ENCODE measurements at regions not wholly inside any gene's neighbourhood (a gene's known extent, or its start where the extent isn't known, plus 50 kb on each side); places are given as distances from the start of the nearest gene placed in this dataset.

- no peak for DNase-seq (ENCODE audit: low spot score)
- intact Hi-C loops (cut with DNase I) = no loop called here
These were observed 115.7 kb upstream of the SMC2 start for GRCh38 chr9:103978396-103978795.

- DNase-seq (ENCODE audit: low spot score) = no peak
- intact Hi-C loops (cut with DNase I) = no loop called here
These were observed 112.2 kb upstream of the SMC2 start for GRCh38 chr9:103981912-103982311.

DNA sequence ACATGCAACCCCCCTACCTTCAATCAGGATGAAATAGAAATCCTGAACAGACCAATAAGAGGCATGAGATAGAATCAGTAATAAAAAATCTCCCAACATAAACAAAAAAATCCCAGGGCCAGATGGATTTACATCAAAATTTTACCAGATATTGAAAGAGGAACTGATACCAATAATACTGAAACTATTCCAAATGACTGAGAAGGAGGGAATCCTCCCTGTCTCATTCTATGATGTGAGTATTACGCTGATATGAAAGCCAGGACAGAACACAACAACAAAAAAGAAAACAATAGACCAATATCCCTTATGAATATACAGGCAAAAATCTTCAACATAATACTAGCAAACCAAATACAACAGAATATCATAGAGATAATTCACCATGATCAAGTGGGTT, 109.0 kb upstream of the SMC2 start:
- intact Hi-C loops (cut with DNase I) = no loop called here
- DNase-seq (ENCODE audit: low spot score) = no peak

GRCh38 chr9:103988821-103989220, 105.3 kb upstream of the SMC2 start:
- intact Hi-C loops (cut with DNase I) = no loop called here
- no peak for DNase-seq (ENCODE audit: low spot score)

DNA sequence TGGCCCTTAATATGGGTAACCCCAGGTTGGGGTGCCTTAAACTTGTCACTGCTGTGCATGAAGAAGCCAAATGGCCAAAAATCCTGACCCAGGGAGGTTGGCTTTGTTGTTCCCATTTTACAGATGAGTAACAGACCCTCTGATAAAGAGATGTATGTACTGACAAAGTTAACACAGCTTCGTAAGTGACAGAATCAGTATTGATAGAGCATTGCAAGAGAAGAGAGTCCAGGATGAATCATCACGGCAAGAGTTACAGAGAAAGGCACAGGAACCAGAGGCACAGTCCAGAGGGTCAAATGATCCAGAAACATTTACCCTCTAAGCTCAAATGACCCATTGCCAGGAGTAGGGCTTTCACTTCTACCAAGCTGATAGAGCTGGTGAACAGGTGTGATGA, 103.8 kb upstream of the SMC2 start:
- intact Hi-C loops (cut with DNase I) = no loop called here

DNA sequence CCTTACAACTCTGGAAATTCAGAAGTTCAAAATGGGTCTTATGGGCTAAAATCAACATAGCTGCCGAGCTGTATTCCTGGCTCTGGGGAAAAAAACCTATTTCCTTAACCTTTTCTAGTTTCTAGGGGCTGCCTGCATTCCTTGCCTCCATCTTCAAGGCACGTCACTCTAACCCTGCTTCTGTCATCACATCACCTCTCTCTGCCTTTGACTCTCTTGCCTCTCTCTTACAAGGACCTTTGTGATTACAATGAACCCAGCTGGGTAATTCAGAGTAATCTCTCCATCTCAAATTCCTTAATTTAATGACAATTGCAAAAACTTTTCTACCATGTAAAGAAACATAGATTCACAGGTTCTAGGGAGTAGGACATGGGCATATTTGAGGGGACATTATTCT, 103.1 kb upstream of the SMC2 start:
- intact Hi-C loops (cut with DNase I) = no loop called here
- no peak for DNase-seq (ENCODE audit: low spot score)

More for the DNA sequence above, 103.8 kb upstream of the SMC2 start:
- no peak for DNase-seq (ENCODE audit: low spot score)

- DNase-seq (ENCODE audit: low spot score) = no peak
- intact Hi-C loops (cut with DNase I) = no loop called here
These were observed 102.4 kb upstream of the SMC2 start for GRCh38 chr9:103991698-103992097.

- DNase-seq (ENCODE audit: low spot score) = no peak
- intact Hi-C loops (cut with DNase I) = no loop called here
These were observed 101.0 kb upstream of the SMC2 start for GRCh38 chr9:103992938-103993579.

- intact Hi-C loops (cut with DNase I) = no loop called here
- DNase-seq (ENCODE audit: low spot score) = no peak
These were observed 96.2 kb upstream of the SMC2 start for GRCh38 chr9:103997856-103998370.

- no peak for DNase-seq (ENCODE audit: low spot score)
- intact Hi-C loops (cut with DNase I) = no loop called here
These were observed 94.6 kb upstream of the SMC2 start for GRCh38 chr9:103999375-104000062.

DNA sequence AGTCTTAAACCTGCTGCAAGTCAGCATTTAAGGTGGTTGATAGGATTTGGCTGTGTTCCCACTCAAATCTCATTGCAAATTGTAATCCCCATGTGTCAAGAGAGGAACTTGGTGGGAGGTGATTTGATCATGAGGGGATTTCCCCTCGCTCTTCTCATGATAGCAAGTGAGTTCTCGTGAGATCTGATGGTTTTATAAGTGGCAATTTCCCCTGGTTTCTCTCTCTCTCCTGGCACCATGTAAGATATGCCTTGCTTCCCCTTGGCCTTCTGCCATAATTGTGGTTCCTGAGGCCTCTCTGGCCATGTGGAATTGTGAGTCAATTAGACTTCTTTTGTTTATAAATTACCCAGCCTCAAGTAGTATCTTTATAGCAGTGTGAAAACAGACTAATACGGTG, 84.3 kb upstream of the SMC2 start:
- no peak for DNase-seq (ENCODE audit: low spot score)
- intact Hi-C loops (cut with DNase I) = no loop called here

- intact Hi-C loops (cut with DNase I) = no loop called here
- DNase-seq (ENCODE audit: low spot score) = no peak
These were observed 72.0 kb upstream of the SMC2 start for GRCh38 chr9:104022083-104022482.

DNA sequence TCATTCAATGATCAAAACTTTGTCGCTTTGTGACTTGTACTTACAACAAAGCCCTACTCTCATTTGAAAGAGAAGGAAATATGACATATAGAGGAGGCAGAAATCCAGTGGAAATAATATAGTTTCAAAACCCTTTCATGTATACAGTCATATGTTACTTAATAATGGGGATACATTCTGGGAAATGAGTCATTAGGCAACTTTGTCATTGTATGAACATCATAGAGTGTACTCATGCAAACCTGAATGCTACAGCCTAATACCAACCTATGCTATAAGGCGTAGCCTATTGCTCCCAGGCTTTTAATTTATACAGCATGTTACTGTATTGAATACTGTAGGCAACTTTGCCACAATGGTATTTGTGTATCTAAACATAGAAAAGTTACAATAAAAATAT, 69.0 kb upstream of the SMC2 start:
- intact Hi-C loops (cut with DNase I) = no loop called here
- DNase-seq (ENCODE audit: low spot score) = no peak

DNA sequence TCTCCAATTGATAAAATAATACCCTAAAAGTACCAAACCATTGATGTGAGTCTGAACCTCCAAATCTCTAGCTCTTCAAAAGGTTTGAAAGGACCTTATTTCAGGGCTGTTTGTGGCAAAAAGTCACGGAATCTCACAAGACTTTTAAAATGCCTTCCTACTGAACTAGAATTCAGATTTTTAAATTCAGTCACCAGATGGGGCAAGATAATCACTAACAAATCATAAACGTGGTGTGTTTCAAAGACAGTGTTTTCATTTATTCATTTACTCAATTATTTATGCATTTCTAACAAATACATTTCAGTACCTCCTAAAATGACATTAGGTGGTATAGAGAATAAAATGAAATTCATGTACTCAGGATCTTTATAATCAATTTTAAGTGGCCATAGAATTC, 68.2 kb upstream of the SMC2 start:
- intact Hi-C loops (cut with DNase I) = no loop called here
- no peak for DNase-seq (ENCODE audit: low spot score)

GRCh38 chr9:104027295-104027694, 66.8 kb upstream of the SMC2 start:
- DNase-seq (ENCODE audit: low spot score) = no peak
- intact Hi-C loops (cut with DNase I) = no loop called here

GRCh38 chr9:104028827-104029226, 65.3 kb upstream of the SMC2 start:
- DNase-seq (ENCODE audit: low spot score) = no peak
- intact Hi-C loops (cut with DNase I) = no loop called here

All from cardiac septum (tissue), 1 donor.